ENCODE measurements at regions not wholly inside any gene's neighbourhood (a gene's known extent, or its start where the extent isn't known, plus 50 kb on each side); places are given as distances from the start of the nearest gene placed in this dataset.

GRCh38 chr11:28535677-28536076 is 427.5 kb downstream of the METTL15 start:
- Histone ChIP-seq H3K27me3 (replicated peaks in 1 of 4; ENCODE audit: control extremely low read depth in 1 of 4, control insufficient read depth in 3 of 4, insufficient read depth in 4 of 4, low read length in 3 of 4) (no peaks in the 10 kb centered on the region), H2AFZ (ENCODE audit: insufficient read depth, low read depth, low read length, poor library complexity, severe bottlenecking) (no peak overlapping the region), H3K9ac (ENCODE audit: low read length) (no peak overlapping the region), H3K27ac (ENCODE audit: low read length in 2 of 2) (no peak overlapping the region), H3K4me3 (ENCODE audit: control extremely low read depth in 1 of 5, extremely low read depth in 1 of 5, insufficient read depth in 1 of 5, low read depth in 2 of 5, low read length in 4 of 5) (no peak overlapping the region), H3K36me3 (replicated peaks in 1 of 2; ENCODE audit: control extremely low read depth in 1 of 2, control insufficient read depth in 1 of 2, extremely low read depth in 1 of 2, insufficient read depth in 2 of 2, low read length in 1 of 2) (no peaks in the 10 kb centered on the region), H3K9me3 (ENCODE audit: control extremely low read depth in 1 of 3, control insufficient read depth in 2 of 3, insufficient read depth in 1 of 3, low read length in 2 of 3) (no peaks in the 10 kb centered on the region), H3K79me2 (ENCODE audit: control insufficient read depth, insufficient read depth, low read length) (no peaks in the 10 kb centered on the region), H3K4me1 (ENCODE audit: control insufficient read depth in 2 of 2, insufficient read depth in 2 of 2, low read length in 2 of 2) (no peaks in the 10 kb centered on the region), H4K20me1 (ENCODE audit: control insufficient read depth, insufficient read depth, low read length, poor library complexity, severe bottlenecking) (no peaks in the 10 kb centered on the region), H3K4me2 (replicated peaks; ENCODE audit: low read depth, low read length, poor library complexity, severe bottlenecking) (no peak overlapping the region)
- Mint-ChIP-seq H3K4me3 (no peak overlapping the region), H3K27me3 (peaks cover 5% of the 10 kb centered on the region), H3K27ac (no peak overlapping the region), H3K9me3 (ENCODE audit: insufficient read depth) (no peaks in the 10 kb centered on the region), H3K4me1 (no peaks in the 10 kb centered on the region)
- no CpG with 5 or more reads among the region's 2 CpGs for WGBS (ENCODE audit: insufficient coverage)
- TF ChIP-seq CTCF (IDR thresholded peaks at IDR 0.05): no peak
- no peak for TF ChIP-seq EZH2 (IDR thresholded peaks at IDR 0.05; ENCODE audit: borderline replicate concordance, insufficient read depth, low read depth, low read length, poor library complexity, severe bottlenecking)
- ChIA-PET CTCF (no interaction called here), POLR2A (no interaction called here)
- no peak for DNase-seq
- ATAC-seq (ENCODE audit: low read depth): no peak
- intact Hi-C loops (cut with micrococcal nuclease): no loop called here

DNA sequence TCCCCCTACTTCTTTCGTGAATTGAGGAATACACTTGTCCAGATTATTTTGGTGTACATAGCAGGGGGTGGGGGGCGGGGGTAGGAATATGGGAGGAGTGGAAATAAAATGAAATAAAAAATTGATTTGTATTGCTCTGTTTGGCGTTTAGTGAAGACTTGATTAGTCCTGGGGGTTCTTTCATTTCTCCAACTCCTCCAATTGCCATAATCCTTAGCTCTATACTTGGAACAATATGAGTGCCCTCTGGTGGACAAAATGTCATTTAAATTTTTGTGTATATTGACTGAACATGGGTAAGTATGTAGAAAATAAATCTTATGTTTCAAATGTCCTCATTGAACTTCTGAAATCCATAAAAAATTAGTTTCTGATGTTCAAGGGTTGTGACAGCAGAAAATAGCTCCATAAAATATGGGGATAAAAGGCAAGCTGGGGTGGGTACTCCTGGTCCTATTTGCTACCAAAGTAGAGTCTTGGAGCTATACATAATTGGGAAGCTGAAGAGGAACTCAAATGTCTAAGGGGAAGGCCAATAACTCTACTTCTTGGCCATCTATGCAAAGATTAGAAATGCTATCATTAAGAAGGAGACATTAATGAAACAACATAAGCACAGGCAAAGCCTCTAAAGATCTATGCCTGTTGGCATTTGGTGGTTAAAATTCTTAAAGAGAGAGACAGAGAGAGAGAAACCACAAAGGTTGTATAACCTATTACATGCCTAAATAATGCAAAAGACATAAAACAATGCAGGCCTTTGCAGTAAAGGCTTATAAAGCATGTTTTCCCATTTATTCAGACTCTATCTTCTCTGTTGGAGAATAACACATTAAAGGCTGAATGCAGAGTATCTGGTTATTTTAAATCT is 421.6 kb downstream of the METTL15 start:
- H3K9me3 ChIP-seq (ENCODE audit: control extremely low read depth in 1 of 3, control insufficient read depth in 2 of 3, insufficient read depth in 1 of 3, low read length in 2 of 3): peaks cover 4 to 13% (median 10%) of the 10 kb centered on the region in 3 donors
- H3K9ac ChIP-seq (ENCODE audit: low read length): no peak overlapping the region
- CTCF ChIA-PET: interaction anchor here (1.2 to 2.8 kb wide), 4 partner anchors 10 to 830 kb away, joined by 3 to 31 read pairs (median 6); partner anchors contain the start of gene BDNF
- H3K4me1 ChIP-seq (ENCODE audit: control insufficient read depth in 2 of 2, insufficient read depth in 2 of 2, low read length in 2 of 2): no peaks in the 10 kb centered on the region
- Mint-ChIP-seq H3K9me3 (ENCODE audit: insufficient read depth) (peaks cover 2% of the 10 kb centered on the region), H3K4me3 (no peak overlapping the region), H3K27ac (no peak overlapping the region), H3K27me3 (no peaks in the 10 kb centered on the region), H3K4me1 (no peaks in the 10 kb centered on the region)
- H3K36me3 ChIP-seq (replicated peaks in 1 of 2; ENCODE audit: control extremely low read depth in 1 of 2, control insufficient read depth in 1 of 2, extremely low read depth in 1 of 2, insufficient read depth in 2 of 2, low read length in 1 of 2): no peaks in the 10 kb centered on the region
- H3K79me2 ChIP-seq (ENCODE audit: control insufficient read depth, insufficient read depth, low read length): no peaks in the 10 kb centered on the region
- peak; percentile 12 for DNase-seq
- intact Hi-C loops (cut with micrococcal nuclease): no loop called here
- TF ChIP-seq EZH2 (IDR thresholded peaks at IDR 0.05; ENCODE audit: borderline replicate concordance, insufficient read depth, low read depth, low read length, poor library complexity, severe bottlenecking): no peak
- TF ChIP-seq CTCF (IDR thresholded peaks at IDR 0.05): no peak
- no peak overlapping the region for H2AFZ ChIP-seq (ENCODE audit: insufficient read depth, low read depth, low read length, poor library complexity, severe bottlenecking)
- no peaks in the 10 kb centered on the region for H3K27me3 ChIP-seq (replicated peaks in 1 of 4; ENCODE audit: control extremely low read depth in 1 of 4, control insufficient read depth in 3 of 4, insufficient read depth in 4 of 4, low read length in 3 of 4)
- POLR2A ChIA-PET: no interaction called here
- no peak overlapping the region for H3K4me3 ChIP-seq (ENCODE audit: control extremely low read depth in 1 of 5, extremely low read depth in 1 of 5, insufficient read depth in 1 of 5, low read depth in 2 of 5, low read length in 4 of 5)
- no peak overlapping the region for H3K4me2 ChIP-seq (replicated peaks; ENCODE audit: low read depth, low read length, poor library complexity, severe bottlenecking)
- no peak for ATAC-seq (ENCODE audit: low read depth)
- H3K27ac ChIP-seq (ENCODE audit: low read length in 2 of 2): no peak overlapping the region
- no CpG with 5 or more reads among the region's 3 CpGs for WGBS (ENCODE audit: insufficient coverage)
- no peaks in the 10 kb centered on the region for H4K20me1 ChIP-seq (ENCODE audit: control insufficient read depth, insufficient read depth, low read length, poor library complexity, severe bottlenecking)

All from B cell (primary cell).